Heart left ventricle (tissue), 13 donors: ENCODE measurements at regions not wholly inside any gene's neighbourhood (a gene's known extent, or its start where the extent isn't known, plus 50 kb on each side); places are given as distances from the start of the nearest gene placed in this dataset.

Experiments used
- POLR2A ChIP-seq, 2 donors: fragments of 450-650 bp; IDR thresholded peaks; one replicate each; pipeline ENCODE4 v1.6.1; 2017; ENCODE audit warnings: antibody characterized with exemption in 2 of 2, mild to moderate bottlenecking in 2 of 2, moderate library complexity in 2 of 2
- TF ChIP-seq, protein P1 (sequence below), 12 donors: fragments of 200-600 bp; sonication (generic) in 4 of 12; IDR thresholded peaks; one replicate each; pipeline versions ENCODE4 v1.5.0 to v1.8.0; 2018 to 2022; ENCODE audit warnings: antibody characterized with exemption in 12 of 12, mild to moderate bottlenecking in 5 of 12
- donor health status: ischemic (EF 13 %, LVEDD 7.1; RV severe dilation, severe dysfunction).
- donor health status: DM: no; HTN: yes; CAD: no.
- donor health status: DM: no; HTN: no; CAD: no.
- donor health status: ischemic (EF 25% LVEDD 6.9; RV normal size, moderate dysfunction).
- donor health status: ischemic (EF 25% LVEDD 5.7; RV mildly dilated, moderate dysfunction).
- donor health status: ischemic (EF 35%, LVEDD 5.7; RV mildly dilated, moderate dysfunction).
- donor health status: nonischemic (EF 11% LVEDD 7.7; RV severe dilation, severe dysfunction).
- donor health status: DM: yes; HTN: yes; CAD: no.
- donor health status: PGD.
- donor health status: ischemic (EF 29% LVEDD 5.4; RV normal size, mild dysfunction).
- donor health status: nonischemic (EF 23%, LVEDD 6.1; RV moderate dilation, normal function).

DNA sequence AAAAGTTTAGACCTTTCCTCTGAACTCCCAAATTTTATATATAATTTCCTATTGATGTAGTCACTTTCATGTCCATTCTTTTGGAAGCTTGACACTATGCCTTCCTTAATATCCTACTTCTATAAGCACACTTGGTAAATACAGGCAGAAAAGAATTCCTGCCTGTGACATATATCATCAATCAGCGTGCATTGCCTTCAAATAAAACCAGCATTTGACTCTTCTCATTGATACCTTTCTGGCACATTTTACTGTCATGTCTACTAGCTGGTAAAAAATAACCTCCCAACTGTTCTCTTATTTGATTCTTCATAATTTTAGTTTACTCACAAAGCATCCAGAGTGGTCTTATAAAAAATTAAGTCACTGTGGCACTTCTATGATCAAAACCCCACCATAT lies 693.5 kb downstream of the CBLN2 start:
- TF ChIP-seq, protein P1, sequence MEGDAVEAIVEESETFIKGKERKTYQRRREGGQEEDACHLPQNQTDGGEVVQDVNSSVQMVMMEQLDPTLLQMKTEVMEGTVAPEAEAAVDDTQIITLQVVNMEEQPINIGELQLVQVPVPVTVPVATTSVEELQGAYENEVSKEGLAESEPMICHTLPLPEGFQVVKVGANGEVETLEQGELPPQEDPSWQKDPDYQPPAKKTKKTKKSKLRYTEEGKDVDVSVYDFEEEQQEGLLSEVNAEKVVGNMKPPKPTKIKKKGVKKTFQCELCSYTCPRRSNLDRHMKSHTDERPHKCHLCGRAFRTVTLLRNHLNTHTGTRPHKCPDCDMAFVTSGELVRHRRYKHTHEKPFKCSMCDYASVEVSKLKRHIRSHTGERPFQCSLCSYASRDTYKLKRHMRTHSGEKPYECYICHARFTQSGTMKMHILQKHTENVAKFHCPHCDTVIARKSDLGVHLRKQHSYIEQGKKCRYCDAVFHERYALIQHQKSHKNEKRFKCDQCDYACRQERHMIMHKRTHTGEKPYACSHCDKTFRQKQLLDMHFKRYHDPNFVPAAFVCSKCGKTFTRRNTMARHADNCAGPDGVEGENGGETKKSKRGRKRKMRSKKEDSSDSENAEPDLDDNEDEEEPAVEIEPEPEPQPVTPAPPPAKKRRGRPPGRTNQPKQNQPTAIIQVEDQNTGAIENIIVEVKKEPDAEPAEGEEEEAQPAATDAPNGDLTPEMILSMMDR (IDR thresholded peaks at IDR 0.05), result no peak
- TF ChIP-seq POLR2A (IDR thresholded peaks at IDR 0.05), result no peak
